C4-2B (cell line): ENCODE measurements at regions not wholly inside any gene's neighbourhood (a gene's known extent, or its start where the extent isn't known, plus 50 kb on each side); places are given as distances from the start of the nearest gene placed in this dataset.

Source experiments
- H3K27ac ChIP-seq: fragments of 450-650 bp; 2 replicates; pipeline ENCODE4 v1.5.1; 2017
- CTCF ChIP-seq: fragments of 450-650 bp; conservative IDR thresholded peaks from 2 replicates; pipeline ENCODE4 v1.5.1; 2017; ENCODE audit warnings: mild to moderate bottlenecking
- ZFX ChIP-seq: fragments of 450-650 bp; IDR thresholded peaks from 2 replicates; pipeline ENCODE4 v1.6.1; 2017

GRCh38 chr18:55113800-55114199, 154.5 kb upstream of the CCDC68 start:
- no peak overlapping the region for H3K27ac ChIP-seq
- TF ChIP-seq ZFX (no peak), CTCF (no peak)

- H3K27ac ChIP-seq, result no peak overlapping the region
- no peak for TF ChIP-seq ZFX
- TF ChIP-seq CTCF, result no peak
Measured at GRCh38 chr18:55111271-55111670, 152.0 kb upstream of the CCDC68 start.

DNA sequence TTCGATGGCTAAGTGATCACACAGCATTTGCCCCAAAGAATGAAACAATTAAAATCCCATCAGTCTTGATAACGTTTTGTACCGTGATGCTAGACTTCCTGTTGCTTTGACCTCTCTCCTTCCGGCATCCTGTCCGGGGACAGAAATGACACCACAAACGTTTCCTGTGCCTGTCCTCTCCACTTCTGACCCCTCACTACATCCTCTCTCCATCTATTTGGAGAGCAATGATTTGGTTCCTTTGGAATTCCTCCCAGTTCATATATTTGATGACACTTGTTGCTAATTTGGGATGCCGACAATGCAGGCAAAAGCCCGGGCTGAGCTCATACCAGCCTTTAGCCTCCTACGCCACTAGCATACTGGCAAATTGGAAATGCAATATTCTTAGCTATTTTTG, 151.2 kb upstream of the CCDC68 start:
- TF ChIP-seq CTCF, result no peak
- no peak for TF ChIP-seq ZFX
- no peak overlapping the region for H3K27ac ChIP-seq

- no peak overlapping the region for H3K27ac ChIP-seq
- TF ChIP-seq CTCF (no peak), ZFX (no peak)
Measured at GRCh38 chr18:55109818-55110414, 150.7 kb upstream of the CCDC68 start.

GRCh38 chr18:55106906-55107305, 147.6 kb upstream of the CCDC68 start:
- H3K27ac ChIP-seq, result no peak overlapping the region
- no peak for TF ChIP-seq ZFX
- TF ChIP-seq CTCF, result no peak

GRCh38 chr18:55106466-55106865, 147.2 kb upstream of the CCDC68 start:
- no peak overlapping the region for H3K27ac ChIP-seq
- TF ChIP-seq ZFX, result no peak
- no peak for TF ChIP-seq CTCF

- TF ChIP-seq ZFX, result no peak
- TF ChIP-seq CTCF, result no peak
- H3K27ac ChIP-seq, result no peak overlapping the region
Measured at GRCh38 chr18:55105873-55106272, 146.6 kb upstream of the CCDC68 start.
